ENCODE measurements at regions not wholly inside any gene's neighbourhood (a gene's known extent, or its start where the extent isn't known, plus 50 kb on each side); places are given as distances from the start of the nearest gene placed in this dataset.

GRCh38 chr22:22042009-22042408 is 59.4 kb upstream of the TOP3B start:
- no peak for TF ChIP-seq CTCF (IDR thresholded peaks at IDR 0.05)
- no peak for TF ChIP-seq POLR2A (IDR thresholded peaks at IDR 0.05)
